ENCODE measurements at regions not wholly inside any gene's neighbourhood (a gene's known extent, or its start where the extent isn't known, plus 50 kb on each side); places are given as distances from the start of the nearest gene placed in this dataset.
A peak's percentile ranks its signal among the peaks of the same experiment; 100 is the strongest.

GRCh38 chr10:91700273-91700672, 67.4 kb upstream of the PPP1R3C start:
- H3K36me3 ChIP-seq (ENCODE audit: control insufficient read depth, low read length), result no peaks in the 10 kb centered on the region
- no peaks in the 10 kb centered on the region for H4K20me1 ChIP-seq (ENCODE audit: control insufficient read depth, insufficient read depth, low read depth, low read length)
- peaks cover 8% of the 10 kb centered on the region for H3K27me3 ChIP-seq (ENCODE audit: control insufficient read depth, low read length)
- no peaks in the 10 kb centered on the region for H3F3A ChIP-seq (ENCODE audit: control insufficient read depth, insufficient read depth)
- TF ChIP-seq CTCF (IDR thresholded peaks at IDR 0.05; ENCODE audit: low read depth, low read length, poor library complexity, severe bottlenecking), result no peak
- no peak for TF ChIP-seq EZH2phosphoT487 (IDR thresholded peaks at IDR 0.05; ENCODE audit: borderline replicate concordance, low read length)
- H3K4me1 ChIP-seq (ENCODE audit: control insufficient read depth, low read length), result no peaks in the 10 kb centered on the region
- no peak overlapping the region for H3K4me2 ChIP-seq (ENCODE audit: low read length)
- H3K9me2 ChIP-seq (replicated peaks; ENCODE audit: control insufficient read depth, low read length), result no peaks in the 10 kb centered on the region
- no peaks in the 10 kb centered on the region for H3K79me2 ChIP-seq (ENCODE audit: control insufficient read depth, low read length)
- H3K4me3 ChIP-seq (ENCODE audit: low read length), result no peak overlapping the region
- no peaks in the 10 kb centered on the region for H3K9me3 ChIP-seq (ENCODE audit: control insufficient read depth, insufficient read depth, low read length)
- no peak overlapping the region for H3K27ac ChIP-seq (ENCODE audit: low read depth, low read length)

- H3K9me2 ChIP-seq (replicated peaks; ENCODE audit: control insufficient read depth, low read length), result no peaks in the 10 kb centered on the region
- H3K9me3 ChIP-seq (ENCODE audit: control insufficient read depth, insufficient read depth, low read length), result no peaks in the 10 kb centered on the region
- no peak overlapping the region for H3K4me3 ChIP-seq (ENCODE audit: low read length)
- H3F3A ChIP-seq (ENCODE audit: control insufficient read depth, insufficient read depth), result no peaks in the 10 kb centered on the region
- TF ChIP-seq CTCF (IDR thresholded peaks at IDR 0.05; ENCODE audit: low read depth, low read length, poor library complexity, severe bottlenecking), result no peak
- no peak for TF ChIP-seq EZH2phosphoT487 (IDR thresholded peaks at IDR 0.05; ENCODE audit: borderline replicate concordance, low read length)
- H3K4me2 ChIP-seq (ENCODE audit: low read length), result no peak overlapping the region
- peaks cover 8% of the 10 kb centered on the region for H3K27me3 ChIP-seq (ENCODE audit: control insufficient read depth, low read length)
- no peaks in the 10 kb centered on the region for H4K20me1 ChIP-seq (ENCODE audit: control insufficient read depth, insufficient read depth, low read depth, low read length)
- no peaks in the 10 kb centered on the region for H3K4me1 ChIP-seq (ENCODE audit: control insufficient read depth, low read length)
- no peak overlapping the region for H3K27ac ChIP-seq (ENCODE audit: low read depth, low read length)
- no peaks in the 10 kb centered on the region for H3K79me2 ChIP-seq (ENCODE audit: control insufficient read depth, low read length)
- no peaks in the 10 kb centered on the region for H3K36me3 ChIP-seq (ENCODE audit: control insufficient read depth, low read length)
These were observed 65.4 kb upstream of the PPP1R3C start for GRCh38 chr10:91698258-91698657.

DNA sequence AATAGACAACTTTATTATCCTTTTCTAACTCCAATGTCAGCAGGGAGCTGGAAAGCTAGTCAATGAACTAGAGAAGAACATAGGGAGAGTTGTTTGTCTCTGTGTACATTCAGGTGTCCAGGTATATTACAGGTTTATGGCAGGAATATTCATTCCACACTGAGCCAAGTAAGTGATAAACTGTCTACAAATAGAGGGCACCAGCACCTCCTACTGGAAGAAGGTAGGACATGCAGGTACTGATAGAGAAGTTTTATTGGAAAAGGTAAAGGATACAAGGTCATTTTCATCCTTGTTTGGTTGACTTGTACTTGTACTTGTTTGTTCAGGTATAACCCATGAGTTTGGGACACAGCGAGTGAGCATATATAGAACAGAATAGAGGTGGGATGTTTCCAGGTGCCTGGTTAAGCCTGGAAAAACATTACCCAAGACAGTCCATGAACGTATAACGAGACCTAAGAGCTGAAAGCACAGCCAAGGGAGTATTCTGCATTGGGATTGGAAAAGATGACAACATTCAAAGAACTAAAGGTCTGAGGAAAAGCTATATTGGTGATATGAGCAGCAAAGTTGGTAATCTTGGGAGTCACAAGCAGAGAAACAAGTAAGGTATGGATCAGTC, 61.4 kb upstream of the PPP1R3C start:
- no peak overlapping the region for H3K4me2 ChIP-seq (ENCODE audit: low read length)
- no peaks in the 10 kb centered on the region for H3F3A ChIP-seq (ENCODE audit: control insufficient read depth, insufficient read depth)
- no peaks in the 10 kb centered on the region for H4K20me1 ChIP-seq (ENCODE audit: control insufficient read depth, insufficient read depth, low read depth, low read length)
- H3K79me2 ChIP-seq (ENCODE audit: control insufficient read depth, low read length), result no peaks in the 10 kb centered on the region
- H3K36me3 ChIP-seq (ENCODE audit: control insufficient read depth, low read length), result no peaks in the 10 kb centered on the region
- H3K9me2 ChIP-seq (replicated peaks; ENCODE audit: control insufficient read depth, low read length), result no peaks in the 10 kb centered on the region
- H3K9me3 ChIP-seq (ENCODE audit: control insufficient read depth, insufficient read depth, low read length), result no peaks in the 10 kb centered on the region
- no peak overlapping the region for H3K27ac ChIP-seq (ENCODE audit: low read depth, low read length)
- no peaks in the 10 kb centered on the region for H3K4me1 ChIP-seq (ENCODE audit: control insufficient read depth, low read length)
- no peaks in the 10 kb centered on the region for H3K27me3 ChIP-seq (ENCODE audit: control insufficient read depth, low read length)
- H3K4me3 ChIP-seq (ENCODE audit: low read length), result no peak overlapping the region
- TF ChIP-seq EZH2phosphoT487 (IDR thresholded peaks at IDR 0.05; ENCODE audit: borderline replicate concordance, low read length) (no peak), CTCF (IDR thresholded peaks at IDR 0.05; ENCODE audit: low read depth, low read length, poor library complexity, severe bottlenecking) (peak; percentile 83)

All from DOHH2 (cell line).